CD4-positive, alpha-beta T cell treated with Interleukin-12 subunit alpha and Interleukin-12 subunit beta, for 1 hour (primary cell): ENCODE measurements at regions not wholly inside any gene's neighbourhood (a gene's known extent, or its start where the extent isn't known, plus 50 kb on each side); places are given as distances from the start of the nearest gene placed in this dataset.
"Not testable (repeated sequence)": the region's sequence is repeated elsewhere in the genome, so short reads cannot be mapped to it uniquely, and the experiment has no call there.

Experiments used
- DNase-seq: peaks from one replicate; pipeline ENCODE4 v3.0.0-alpha.2; 2020

GRCh38 chr1:239951511-239952140 lies 140.1 kb upstream of the FMN2 start:
- DNase-seq, result peak; percentile 36

GRCh38 chr1:239952348-239953308 lies 139.1 kb upstream of the FMN2 start:
- DNase-seq, result no peak

GRCh38 chr1:239954836-239955235 lies 136.8 kb upstream of the FMN2 start:
- DNase-seq, result no peak

- no peak for DNase-seq
These were observed 136.3 kb upstream of the FMN2 start for GRCh38 chr1:239955431-239955830.

GRCh38 chr1:239956263-239956662 lies 135.4 kb upstream of the FMN2 start:
- no peak for DNase-seq

- no peak for DNase-seq
These were observed 133.6 kb upstream of the FMN2 start for GRCh38 chr1:239958063-239958462.

GRCh38 chr1:239960366-239960765 lies 131.3 kb upstream of the FMN2 start:
- DNase-seq, result no peak

- DNase-seq, result no peak
These were observed 127.8 kb upstream of the FMN2 start for GRCh38 chr1:239963856-239964255.

GRCh38 chr1:239976130-239976968 lies 115.3 kb upstream of the FMN2 start:
- DNase-seq, result peak; percentile 38

GRCh38 chr1:239977416-239977815 lies 114.3 kb upstream of the FMN2 start:
- DNase-seq, result no peak

GRCh38 chr1:239979456-239979855 lies 112.2 kb upstream of the FMN2 start:
- no peak for DNase-seq

- DNase-seq, result no peak
These were observed 108.9 kb upstream of the FMN2 start for GRCh38 chr1:239982762-239983161.

GRCh38 chr1:239985044-239985443 lies 106.6 kb upstream of the FMN2 start:
- DNase-seq, result no peak

GRCh38 chr1:239987103-239987745 lies 104.5 kb upstream of the FMN2 start:
- DNase-seq, result no peak

GRCh38 chr1:239989990-239990389 lies 101.7 kb upstream of the FMN2 start:
- no peak for DNase-seq

- not testable (repeated sequence) for DNase-seq
These were observed 99.1 kb upstream of the FMN2 start for GRCh38 chr1:239992566-239992965.

- DNase-seq, result no peak
These were observed 98.3 kb upstream of the FMN2 start for GRCh38 chr1:239993366-239993765.

GRCh38 chr1:239995281-239995680 lies 96.4 kb upstream of the FMN2 start:
- no peak for DNase-seq

GRCh38 chr1:239997160-239997514 lies 94.5 kb upstream of the FMN2 start:
- no peak for DNase-seq

- DNase-seq, result no peak
These were observed 94.0 kb upstream of the FMN2 start for GRCh38 chr1:239997515-239998311.

GRCh38 chr1:239998312-239998649 lies 93.4 kb upstream of the FMN2 start:
- DNase-seq, result no peak

GRCh38 chr1:239999170-239999569 lies 92.5 kb upstream of the FMN2 start:
- DNase-seq, result no peak
